Astrocyte (in vitro differentiated cells and primary cell): ENCODE measurements at regions not wholly inside any gene's neighbourhood (a gene's known extent, or its start where the extent isn't known, plus 50 kb on each side); places are given as distances from the start of the nearest gene placed in this dataset.

Source experiments
- DNase-seq: peaks from one replicate; pipeline ENCODE4 v3.0.0-alpha.2; 2010; ENCODE audit warnings: low read depth
- FAIRE-seq: peaks from 2 replicates; lab custom pipeline; 2011; peaks lifted over from hg19 to GRCh38; lab: Jason Lieb, UNC
- H2AFZ ChIP-seq: 2 replicates; pipeline ENCODE4 v1.6.0; 2012; ENCODE audit warnings: low read depth, low read length, inconsistent platforms
- H3K27ac ChIP-seq: 2 replicates; pipeline ENCODE4 v1.5.1; 2011; ENCODE audit warnings: low read depth, low read length, inconsistent platforms
- H3K27me3 ChIP-seq: 2 replicates; pipeline ENCODE4 v1.6.0; 2011; ENCODE audit warnings: low read length, inconsistent platforms; ENCODE audit not compliant: insufficient read depth
- H3K36me3 ChIP-seq: 2 replicates; pipeline ENCODE4 v1.5.1; 2011; ENCODE audit warnings: low read length, inconsistent platforms; ENCODE audit not compliant: insufficient read depth
- H3K4me1 ChIP-seq: 2 replicates; pipeline ENCODE4 v1.5.1; 2011; ENCODE audit warnings: low read length, inconsistent platforms; ENCODE audit not compliant: insufficient read depth
- H3K4me2 ChIP-seq: 2 replicates; pipeline ENCODE4 v1.6.0; 2012; ENCODE audit warnings: low read length, inconsistent platforms
- H3K4me3 ChIP-seq: 2 replicates; pipeline ENCODE4 v1.5.1; 2011; ENCODE audit warnings: low read depth, mild to moderate bottlenecking, low read length, inconsistent platforms; ENCODE audit not compliant: insufficient read depth
- H3K79me2 ChIP-seq: 2 replicates; pipeline ENCODE4 v1.6.0; 2012; ENCODE audit warnings: mild to moderate bottlenecking, low read length, inconsistent platforms; ENCODE audit not compliant: insufficient read depth
- H3K9ac ChIP-seq: 2 replicates; pipeline ENCODE4 v1.6.0; 2012; ENCODE audit warnings: mild to moderate bottlenecking, low read length, inconsistent platforms
- H3K9me3 ChIP-seq: 2 replicates; pipeline ENCODE4 v1.5.1; 2012; ENCODE audit warnings: low read depth, mild to moderate bottlenecking, low read length, inconsistent platforms; ENCODE audit not compliant: insufficient read depth
- H4K20me1 ChIP-seq: 2 replicates; pipeline ENCODE4 v1.6.0; 2012; ENCODE audit warnings: low read length, inconsistent platforms; ENCODE audit not compliant: insufficient read depth
- H3K27ac Mint-ChIP-seq: one replicate; pipeline ENCODE4 v1.8.0; 2021; ENCODE audit warnings: mild to moderate bottlenecking, mixed read lengths; ENCODE audit not compliant: unreplicated experiment
- H3K27me3 Mint-ChIP-seq: one replicate; pipeline ENCODE4 v1.8.0; 2021; ENCODE audit warnings: low read depth, mixed read lengths; ENCODE audit not compliant: unreplicated experiment
- H3K36me3 Mint-ChIP-seq: one replicate; pipeline ENCODE4 v1.8.0; 2021; ENCODE audit warnings: low read depth, mixed read lengths; ENCODE audit not compliant: unreplicated experiment
- H3K4me1 Mint-ChIP-seq: one replicate; pipeline ENCODE4 v1.8.0; 2021; ENCODE audit warnings: low read depth, mixed read lengths; ENCODE audit not compliant: unreplicated experiment
- H3K4me3 Mint-ChIP-seq: one replicate; pipeline ENCODE4 v1.8.0; 2021; ENCODE audit warnings: mild to moderate bottlenecking, moderate library complexity, mixed read lengths; ENCODE audit not compliant: unreplicated experiment
- H3K9me3 Mint-ChIP-seq: one replicate; pipeline ENCODE4 v1.8.0; 2021; ENCODE audit warnings: mild to moderate bottlenecking, mixed read lengths; ENCODE audit not compliant: unreplicated experiment
- CTCF ChIP-seq: IDR thresholded peaks from 2 replicates; pipeline ENCODE4 v1.5.1; 2011; ENCODE audit warnings: low read depth, mild to moderate bottlenecking, inconsistent platforms, low read length, moderate library complexity; ENCODE audit not compliant: insufficient read depth
- EZH2 ChIP-seq: IDR thresholded peaks from 2 replicates; pipeline ENCODE4 v1.6.1; 2012; ENCODE audit warnings: mild to moderate bottlenecking, low read length, inconsistent platforms; ENCODE audit not compliant: insufficient read depth

- Histone ChIP-seq H3K27ac (no peak overlapping the region), H3K9ac (no peak overlapping the region), H3K36me3 (no peaks in the 10 kb centered on the region), H3K27me3 (no peaks in the 10 kb centered on the region), H3K4me2 (no peak overlapping the region), H3K9me3 (no peaks in the 10 kb centered on the region), H2AFZ (no peak overlapping the region), H3K79me2 (no peaks in the 10 kb centered on the region), H3K4me1 (no peaks in the 10 kb centered on the region), H4K20me1 (no peaks in the 10 kb centered on the region), H3K4me3 (no peak overlapping the region)
- FAIRE-seq (no peak), DNase-seq (no peak)
- Mint-ChIP-seq H3K4me1 (no peaks in the 10 kb centered on the region), H3K27me3 (no peaks in the 10 kb centered on the region), H3K9me3 (no peaks in the 10 kb centered on the region), H3K36me3 (no peaks in the 10 kb centered on the region), H3K4me3 (no peak overlapping the region), H3K27ac (no peak overlapping the region)
- no peak for TF ChIP-seq CTCF
- no peak for TF ChIP-seq EZH2
These were observed 1100.9 kb upstream of the CDH6 start for GRCh38 chr5:30092548-30092947.

GRCh38 chr5:30069441-30070263, 1123.8 kb upstream of the CDH6 start:
- DNase-seq (no peak), FAIRE-seq (no peak)
- Histone ChIP-seq H3K4me1 (no peaks in the 10 kb centered on the region), H3K27ac (no peak overlapping the region), H4K20me1 (no peaks in the 10 kb centered on the region), H3K4me3 (no peak overlapping the region), H2AFZ (no peak overlapping the region), H3K9me3 (no peaks in the 10 kb centered on the region), H3K36me3 (no peaks in the 10 kb centered on the region), H3K79me2 (no peaks in the 10 kb centered on the region), H3K4me2 (no peak overlapping the region), H3K27me3 (no peaks in the 10 kb centered on the region), H3K9ac (no peak overlapping the region)
- Mint-ChIP-seq H3K4me3 (no peak overlapping the region), H3K27ac (no peak overlapping the region), H3K36me3 (no peaks in the 10 kb centered on the region), H3K9me3 (peaks cover 3% of the 10 kb centered on the region), H3K4me1 (no peaks in the 10 kb centered on the region), H3K27me3 (peaks cover 5% of the 10 kb centered on the region)
- no peak for TF ChIP-seq CTCF
- TF ChIP-seq EZH2: no peak

GRCh38 chr5:30063503-30063902, 1130.0 kb upstream of the CDH6 start:
- Mint-ChIP-seq H3K4me3 (no peak overlapping the region), H3K36me3 (no peaks in the 10 kb centered on the region), H3K27ac (no peak overlapping the region), H3K27me3 (no peaks in the 10 kb centered on the region), H3K4me1 (no peaks in the 10 kb centered on the region), H3K9me3 (no peaks in the 10 kb centered on the region)
- Histone ChIP-seq H3K27me3 (no peaks in the 10 kb centered on the region), H4K20me1 (no peaks in the 10 kb centered on the region), H3K4me1 (no peaks in the 10 kb centered on the region), H3K9ac (no peak overlapping the region), H3K27ac (no peak overlapping the region), H2AFZ (no peak overlapping the region), H3K4me2 (no peak overlapping the region), H3K4me3 (no peak overlapping the region), H3K9me3 (no peaks in the 10 kb centered on the region), H3K79me2 (no peaks in the 10 kb centered on the region), H3K36me3 (no peaks in the 10 kb centered on the region)
- no peak for TF ChIP-seq CTCF
- no peak for TF ChIP-seq EZH2
- FAIRE-seq (no peak), DNase-seq (no peak)
